SU-DHL-6 (cell line): ENCODE measurements at regions not wholly inside any gene's neighbourhood (a gene's known extent, or its start where the extent isn't known, plus 50 kb on each side); places are given as distances from the start of the nearest gene placed in this dataset.
"Not testable (repeated sequence)": the region's sequence is repeated elsewhere in the genome, so short reads cannot be mapped to it uniquely, and the experiment has no call there.

Source experiments
- CTCF ChIP-seq: fragments of 200-600 bp; sonication (generic); IDR thresholded peaks from one replicate; pipeline ENCODE4 v1.5.1; 2017; ENCODE audit warnings: antibody characterized with exemption, mild to moderate bottlenecking, low read length, moderate library complexity; ENCODE audit not compliant: insufficient read depth, poor library complexity, severe bottlenecking
- EZH2phosphoT487 ChIP-seq: fragments of 200-600 bp; sonication (generic), shearing (Covaris generic); conservative IDR thresholded peaks from 2 replicates; pipeline ENCODE4 v1.6.1; 2018; ENCODE audit warnings: mild to moderate bottlenecking, antibody characterized with exemption, low read length, moderate library complexity, mixed read lengths

GRCh38 chr1:761791-762190, 75.3 kb upstream of the OR4F16 start:
- not testable (repeated sequence) for TF ChIP-seq CTCF, EZH2phosphoT487
